Liver (tissue), 3 donors: ENCODE measurements at regions not wholly inside any gene's neighbourhood (a gene's known extent, or its start where the extent isn't known, plus 50 kb on each side); places are given as distances from the start of the nearest gene placed in this dataset.

Experiments
- CTCF ChIP-seq: fragments of 150-350 bp; IDR thresholded peaks from 2 replicates; pipeline ENCODE4 v1.5.1; 2017; ENCODE audit warnings: improper control_type of control experiment, low read depth, low read length; ENCODE audit not compliant: missing input control
- HNF4A ChIP-seq, 2 donors: conservative IDR thresholded peaks; 2 replicates each; pipeline ENCODE4 v1.6.1; 2016; ENCODE audit warnings: antibody characterized with exemption in 2 of 2, mild to moderate bottlenecking in 2 of 2
- RAD21 ChIP-seq, 2 donors: IDR thresholded peaks; 2 replicates each; pipeline ENCODE4 v1.6.1; 2016; ENCODE audit warnings: antibody characterized with exemption in 2 of 2, mild to moderate bottlenecking in 2 of 2
- donor health status: healthy.
- donor health status: healthy.

GRCh38 chr5:8192840-8193239 lies 323.9 kb downstream of the MTRR start:
- no peak for TF ChIP-seq HNF4A (conservative IDR thresholded peaks at IDR 0.05)
- TF ChIP-seq CTCF, result no peak
- TF ChIP-seq RAD21 (IDR thresholded peaks at IDR 0.05), result no peak
